ENCODE measurements at regions not wholly inside any gene's neighbourhood (a gene's known extent, or its start where the extent isn't known, plus 50 kb on each side); places are given as distances from the start of the nearest gene placed in this dataset.

DNA sequence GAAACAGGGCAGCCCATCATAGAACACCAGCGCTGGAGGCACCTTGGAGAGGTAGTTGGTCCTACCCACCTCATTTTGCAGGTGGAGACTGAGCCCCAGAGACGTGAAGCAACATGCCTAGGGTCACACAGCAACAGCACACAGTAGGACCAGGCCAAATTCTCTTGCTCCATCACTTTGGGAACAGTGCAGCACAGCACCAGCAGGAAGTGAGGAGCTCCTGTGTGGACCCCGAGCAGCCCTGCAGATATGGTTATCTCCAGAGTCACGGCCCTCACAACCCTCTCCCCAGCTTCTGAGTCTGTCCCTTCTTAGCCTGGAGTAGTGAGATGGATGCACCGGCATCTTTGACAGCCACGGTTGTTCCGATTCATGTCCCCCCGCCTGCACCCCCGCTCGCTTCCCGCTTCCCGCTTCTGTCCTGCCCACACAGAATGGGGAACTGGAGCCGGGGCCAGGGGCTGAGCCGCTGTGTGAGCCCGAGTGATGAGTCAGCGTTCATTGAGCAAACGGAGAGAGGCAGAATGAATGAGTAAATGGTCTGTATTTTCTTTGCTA is 72.6 kb upstream of the DUSP22 start:
- peaks cover 0 to 8% of the 10 kb centered on the region in 2 donors for H3K27me3 ChIP-seq

DNA sequence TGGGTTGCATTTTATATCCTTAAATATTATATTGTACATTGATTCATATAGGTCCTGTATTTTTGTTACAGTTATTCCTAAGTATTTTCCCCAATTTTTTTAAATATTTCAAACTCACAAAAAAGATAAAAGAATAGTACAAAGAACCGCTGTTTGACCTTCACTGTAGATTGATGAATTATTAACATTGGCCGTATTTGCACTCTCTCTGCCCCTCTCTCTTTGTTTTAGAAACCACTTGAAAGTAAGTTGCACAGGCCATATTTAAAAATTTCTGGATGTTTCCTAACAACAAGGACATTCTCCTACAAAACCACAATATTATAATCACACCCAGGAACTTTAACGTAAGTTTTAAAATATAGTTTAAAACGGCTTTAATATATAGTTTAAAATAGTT is 72.0 kb upstream of the DUSP22 start:
- Histone ChIP-seq H3K27me3 (peaks cover 0 to 8% of the 10 kb centered on the region in 2 donors), H3K4me1 (no peaks in the 10 kb centered on the region), H3K4me3 (no peak overlapping the region), H3K9me3 (no peaks in the 10 kb centered on the region), H3K27ac (no peak overlapping the region), H3K36me3 (no peaks in the 10 kb centered on the region)
- TF ChIP-seq POLR2AphosphoS5 (IDR thresholded peaks at IDR 0.05), result no peak
- TF ChIP-seq, protein P1, sequence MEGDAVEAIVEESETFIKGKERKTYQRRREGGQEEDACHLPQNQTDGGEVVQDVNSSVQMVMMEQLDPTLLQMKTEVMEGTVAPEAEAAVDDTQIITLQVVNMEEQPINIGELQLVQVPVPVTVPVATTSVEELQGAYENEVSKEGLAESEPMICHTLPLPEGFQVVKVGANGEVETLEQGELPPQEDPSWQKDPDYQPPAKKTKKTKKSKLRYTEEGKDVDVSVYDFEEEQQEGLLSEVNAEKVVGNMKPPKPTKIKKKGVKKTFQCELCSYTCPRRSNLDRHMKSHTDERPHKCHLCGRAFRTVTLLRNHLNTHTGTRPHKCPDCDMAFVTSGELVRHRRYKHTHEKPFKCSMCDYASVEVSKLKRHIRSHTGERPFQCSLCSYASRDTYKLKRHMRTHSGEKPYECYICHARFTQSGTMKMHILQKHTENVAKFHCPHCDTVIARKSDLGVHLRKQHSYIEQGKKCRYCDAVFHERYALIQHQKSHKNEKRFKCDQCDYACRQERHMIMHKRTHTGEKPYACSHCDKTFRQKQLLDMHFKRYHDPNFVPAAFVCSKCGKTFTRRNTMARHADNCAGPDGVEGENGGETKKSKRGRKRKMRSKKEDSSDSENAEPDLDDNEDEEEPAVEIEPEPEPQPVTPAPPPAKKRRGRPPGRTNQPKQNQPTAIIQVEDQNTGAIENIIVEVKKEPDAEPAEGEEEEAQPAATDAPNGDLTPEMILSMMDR (IDR thresholded peaks at IDR 0.05), result no peak
- intact Hi-C loops (cut with DNase I; ENCODE audit: low total_unique reads), result no loop called here
- DNase-seq (ENCODE audit: low spot score in 2 of 2), result no peak

More for the DNA sequence above, 72.6 kb upstream of the DUSP22 start:
- Histone ChIP-seq H3K36me3 (no peaks in the 10 kb centered on the region), H3K9me3 (no peaks in the 10 kb centered on the region), H3K27ac (no peak overlapping the region), H3K4me3 (no peak overlapping the region), H3K4me1 (no peaks in the 10 kb centered on the region)
- TF ChIP-seq, protein P1 (IDR thresholded peaks at IDR 0.05), result no peak
- TF ChIP-seq POLR2A (IDR thresholded peaks at IDR 0.05), result no peak
- no peak for TF ChIP-seq POLR2AphosphoS5 (IDR thresholded peaks at IDR 0.05)
- intact Hi-C loops (cut with DNase I; ENCODE audit: low total_unique reads), result no loop called here
- DNase-seq (ENCODE audit: low spot score in 2 of 2), result no peak

DNA sequence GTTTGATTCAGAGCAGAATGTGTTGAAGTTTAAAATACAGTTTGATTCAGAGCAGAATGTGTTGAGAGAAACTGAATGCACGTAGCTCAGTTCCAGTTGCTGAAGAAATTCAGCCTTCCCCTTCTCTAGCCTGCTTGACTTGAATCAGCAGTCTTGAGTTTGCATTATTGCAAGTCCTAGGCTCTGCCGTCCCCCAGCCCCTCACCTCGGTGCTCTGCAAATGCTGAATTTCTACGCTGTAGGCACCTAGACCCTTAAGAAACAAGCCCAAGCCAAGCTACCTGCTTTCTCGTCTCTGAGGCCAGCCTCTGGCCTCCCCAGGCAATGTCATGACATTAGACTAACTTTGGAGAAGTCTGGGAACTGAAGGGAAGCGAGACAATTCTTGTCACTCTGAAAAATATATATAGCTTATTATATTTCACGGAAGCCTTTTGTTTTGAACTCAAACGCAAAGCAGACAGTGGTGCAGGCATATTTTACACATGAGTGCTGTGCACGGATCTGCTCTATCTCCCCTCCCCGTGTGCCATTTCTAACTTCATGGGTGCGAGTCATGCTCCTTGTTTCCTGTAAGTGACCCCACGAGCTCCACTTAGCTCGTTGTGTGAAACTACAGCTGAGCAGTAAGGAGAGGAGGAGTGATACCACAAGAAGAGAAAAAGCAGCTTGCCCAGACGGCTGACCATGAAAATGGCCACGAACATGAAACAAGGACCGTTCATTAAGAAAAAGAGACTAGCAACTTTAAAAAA is 71.4 kb upstream of the DUSP22 start:
- Histone ChIP-seq H3K4me3 (no peak overlapping the region), H3K36me3 (no peaks in the 10 kb centered on the region), H3K9me3 (no peaks in the 10 kb centered on the region), H3K27ac (no peak overlapping the region), H3K4me1 (no peaks in the 10 kb centered on the region), H3K27me3 (peaks cover 0 to 8% of the 10 kb centered on the region in 2 donors)
- DNase-seq (ENCODE audit: low spot score in 2 of 2), result no peak
- intact Hi-C loops (cut with DNase I; ENCODE audit: low total_unique reads), result no loop called here
- TF ChIP-seq POLR2AphosphoS5 (IDR thresholded peaks at IDR 0.05) (no peak), POLR2A (IDR thresholded peaks at IDR 0.05) (no peak)
- TF ChIP-seq, protein P1 (IDR thresholded peaks at IDR 0.05), result no peak

DNA sequence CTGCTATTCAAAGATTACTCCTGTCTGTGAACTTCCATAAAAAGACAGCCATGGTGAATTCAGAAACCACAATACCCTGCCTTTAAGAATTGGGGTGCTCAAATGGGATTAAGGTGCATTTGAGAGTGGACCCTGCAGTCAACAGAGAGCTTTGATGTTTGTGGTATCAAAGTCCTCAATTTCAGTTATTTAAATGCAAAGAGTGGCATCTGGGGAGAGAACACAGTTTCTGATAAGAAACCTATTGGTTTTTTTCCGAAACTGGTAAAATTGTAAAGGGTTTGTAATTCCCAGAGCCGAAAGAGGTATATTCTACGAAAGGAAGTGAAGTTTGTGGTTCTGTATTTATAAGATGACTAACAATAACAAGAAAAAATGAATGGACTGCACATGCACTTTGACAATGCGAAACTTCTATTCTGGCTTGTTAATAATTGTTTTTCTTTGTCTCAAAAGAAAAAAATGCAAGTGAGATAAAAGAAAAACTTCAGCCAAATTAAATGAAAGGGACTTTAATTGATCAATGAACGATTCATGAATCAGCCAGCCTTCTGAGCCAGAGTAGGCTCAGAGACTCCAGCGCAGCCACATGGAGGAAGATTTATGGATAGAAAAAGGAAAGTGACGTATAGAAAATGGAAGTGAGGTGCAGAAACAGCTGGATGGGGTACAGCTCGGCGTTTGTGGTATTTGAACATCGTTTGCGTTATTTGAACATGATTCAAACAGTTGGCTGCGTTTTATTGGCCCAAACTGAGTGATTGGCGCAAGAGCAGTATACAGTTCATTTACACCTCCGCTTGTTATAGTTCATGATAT is 70.5 kb upstream of the DUSP22 start:
- intact Hi-C loops (cut with DNase I; ENCODE audit: low total_unique reads), result no loop called here
- peaks cover 0 to 8% of the 10 kb centered on the region in 2 donors for H3K27me3 ChIP-seq
- H3K4me3 ChIP-seq, result no peak overlapping the region
- no peaks in the 10 kb centered on the region for H3K9me3 ChIP-seq
- TF ChIP-seq POLR2AphosphoS5 (IDR thresholded peaks at IDR 0.05), result no peak
- no peak for TF ChIP-seq POLR2A (IDR thresholded peaks at IDR 0.05)
- TF ChIP-seq, protein P1 (IDR thresholded peaks at IDR 0.05), result no peak
- H3K4me1 ChIP-seq, result no peaks in the 10 kb centered on the region
- no peak overlapping the region for H3K27ac ChIP-seq
- no peak for DNase-seq (ENCODE audit: low spot score in 2 of 2)
- H3K36me3 ChIP-seq, result no peaks in the 10 kb centered on the region

DNA sequence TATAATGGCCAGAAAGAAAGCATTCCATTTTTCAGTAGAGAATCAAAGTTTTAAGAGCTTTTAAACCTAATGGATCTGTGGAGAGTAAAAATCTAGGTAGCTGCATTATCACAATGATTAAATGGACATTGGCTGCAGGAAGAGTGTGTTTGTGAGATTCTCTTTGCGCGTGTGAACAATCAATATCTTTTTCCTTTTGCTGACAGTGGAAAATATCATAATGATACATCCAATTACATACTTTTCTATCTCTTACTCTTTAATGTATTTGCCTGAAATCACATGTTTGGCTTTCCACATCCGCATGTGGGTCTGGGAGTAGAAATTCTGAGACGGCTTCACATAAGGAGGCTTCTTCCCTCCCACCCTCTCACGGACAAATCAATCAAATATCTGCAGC is 69.8 kb upstream of the DUSP22 start:
- no peaks in the 10 kb centered on the region for H3K9me3 ChIP-seq
- no peak for DNase-seq (ENCODE audit: low spot score in 2 of 2)
- intact Hi-C loops (cut with DNase I; ENCODE audit: low total_unique reads), result no loop called here
- TF ChIP-seq, protein P1 (IDR thresholded peaks at IDR 0.05), result no peak
- TF ChIP-seq POLR2AphosphoS5 (IDR thresholded peaks at IDR 0.05) (no peak), POLR2A (IDR thresholded peaks at IDR 0.05) (no peak)
- H3K27me3 ChIP-seq, result peaks cover 0 to 8% of the 10 kb centered on the region in 2 donors
- H3K4me1 ChIP-seq, result no peaks in the 10 kb centered on the region
- no peaks in the 10 kb centered on the region for H3K36me3 ChIP-seq
- H3K4me3 ChIP-seq, result no peak overlapping the region
- H3K27ac ChIP-seq, result no peak overlapping the region

Data from breast epithelium (tissue), 4 donors.